ENCODE measurements at regions not wholly inside any gene's neighbourhood (a gene's known extent, or its start where the extent isn't known, plus 50 kb on each side); places are given as distances from the start of the nearest gene placed in this dataset.
"Not testable (repeated sequence)": the region's sequence is repeated elsewhere in the genome, so short reads cannot be mapped to it uniquely, and the experiment has no call there.

DNA sequence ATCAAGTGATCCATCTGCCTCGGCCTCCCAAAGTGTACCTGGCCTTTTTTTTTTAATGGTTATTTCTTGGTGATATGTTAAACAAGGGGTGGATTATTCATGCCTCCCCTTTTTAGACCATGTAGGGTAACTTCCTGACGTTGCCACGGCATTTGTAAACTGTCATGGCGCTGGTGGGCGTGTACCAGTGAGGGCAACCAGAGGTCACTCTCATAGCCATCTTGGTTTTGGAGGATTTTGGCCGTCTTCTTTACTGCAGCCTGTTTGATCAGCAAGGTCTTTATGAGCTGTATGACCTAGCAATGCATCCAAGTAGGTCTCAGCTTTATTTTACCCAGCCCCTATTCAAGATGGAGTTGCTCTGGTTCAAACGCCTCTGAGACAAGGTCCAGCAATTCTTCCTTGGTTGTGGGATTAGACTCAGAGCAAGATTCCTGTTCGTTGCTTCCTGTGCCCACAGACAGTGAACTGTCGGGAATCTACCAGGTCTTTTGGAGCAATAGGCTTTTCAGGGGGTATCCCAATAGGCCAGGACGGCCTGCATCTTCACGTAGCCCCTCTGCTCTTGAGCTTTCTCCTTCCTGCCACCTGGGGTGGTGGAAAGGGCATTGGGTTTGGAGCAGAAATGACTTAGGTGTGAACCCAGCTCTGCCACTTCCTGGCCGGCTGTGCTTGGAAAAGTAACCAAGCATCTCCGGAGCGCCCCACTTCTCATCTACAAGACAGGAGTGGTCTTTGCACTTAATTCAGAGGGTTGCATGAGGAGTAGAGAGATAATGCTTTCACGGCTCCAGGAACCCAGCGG lies 52.9 kb upstream of the SEC14L1 start:
- DNase-seq, result no peak

DNA sequence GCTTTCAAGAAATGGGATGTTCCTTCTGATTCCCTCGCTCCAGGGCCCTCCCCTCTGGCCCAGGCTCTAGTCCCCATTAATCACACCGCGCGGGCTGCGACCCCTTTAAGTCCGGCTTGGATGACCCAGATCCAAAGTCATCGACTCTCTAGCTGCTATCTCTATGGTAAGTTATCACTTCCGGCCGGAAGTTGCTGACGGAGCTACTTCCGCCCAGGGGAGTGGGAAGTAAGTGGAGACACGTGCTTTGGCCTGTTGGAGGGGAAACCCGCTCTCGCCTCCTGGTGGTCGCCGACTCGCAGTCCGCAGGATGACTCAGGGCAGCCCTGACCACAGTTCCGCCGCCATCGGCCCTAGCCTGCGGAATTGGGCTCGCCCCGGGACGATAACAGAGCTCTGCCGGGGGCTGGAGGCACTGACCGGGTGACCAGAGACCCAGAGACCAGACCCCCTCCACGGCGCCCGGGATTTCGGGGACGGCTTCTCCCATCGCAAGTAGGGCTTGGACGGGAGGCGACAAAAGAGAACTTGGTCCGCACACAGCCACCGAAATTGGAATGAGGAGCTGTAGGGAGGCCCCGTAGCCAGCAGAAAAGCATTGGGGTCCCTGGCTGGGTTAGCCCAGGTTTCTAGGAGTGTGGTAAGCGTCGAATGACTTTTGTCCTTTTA lies 52.2 kb upstream of the SEC14L1 start:
- DNase-seq, result peak; percentile 96

DNA sequence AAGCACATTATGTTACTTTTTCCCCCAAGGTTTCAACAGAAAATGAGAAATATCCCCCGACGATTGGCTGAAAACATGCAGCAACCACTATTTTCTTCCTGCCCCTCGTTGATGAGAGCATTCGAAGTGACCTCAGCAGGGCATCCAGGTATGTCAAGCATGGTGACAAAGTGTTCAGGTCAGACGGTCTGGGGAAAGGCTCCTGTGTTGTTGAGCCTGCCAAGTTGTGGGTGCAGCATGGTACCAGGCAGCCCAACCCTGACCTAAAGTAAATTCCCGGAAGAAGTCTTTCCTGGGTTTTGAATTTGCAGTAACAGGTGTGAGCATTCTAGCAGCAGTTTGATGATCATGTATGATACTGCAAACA lies 51.7 kb upstream of the SEC14L1 start:
- DNase-seq, result peak; percentile 22

DNA sequence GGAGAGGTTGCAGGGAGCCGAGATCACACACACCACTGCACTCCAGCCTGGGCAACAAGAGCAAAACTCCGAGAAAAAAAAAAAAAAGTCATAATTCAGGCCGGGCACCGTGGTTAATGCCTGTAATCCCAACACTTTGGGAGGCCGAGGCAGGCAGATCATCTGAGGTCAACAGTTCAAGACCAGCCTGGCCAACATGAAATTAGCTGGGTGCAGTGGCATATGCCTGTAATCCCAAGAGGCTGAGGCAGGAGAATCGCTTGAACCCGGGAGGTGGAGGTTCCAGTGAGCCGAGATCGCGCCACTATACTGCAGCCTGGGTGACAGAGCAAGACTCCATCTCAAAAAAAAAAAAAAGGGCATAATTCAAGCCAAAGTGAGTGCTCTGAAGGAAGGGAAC lies 50.8 kb upstream of the SEC14L1 start:
- not testable (repeated sequence) for DNase-seq

DNA sequence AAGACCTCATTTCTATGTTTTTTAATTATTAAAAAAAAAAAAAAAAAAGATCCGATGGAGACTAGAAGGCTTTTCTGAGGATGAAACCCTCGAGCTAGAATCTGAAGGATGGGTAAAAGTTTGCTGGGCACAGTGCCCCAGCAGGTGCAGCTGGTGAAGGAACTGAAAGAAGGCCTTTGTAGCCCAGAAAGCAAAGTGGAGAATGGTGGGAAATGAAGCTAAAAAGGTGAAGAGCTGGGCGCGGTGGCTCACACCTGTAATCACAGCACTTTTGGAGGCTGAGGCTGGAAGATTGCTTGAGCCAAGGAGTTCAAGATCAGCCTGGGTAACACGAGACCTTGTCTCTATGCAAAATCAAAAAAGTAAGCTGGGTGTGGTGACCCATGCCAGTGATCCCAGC lies 50.3 kb upstream of the SEC14L1 start:
- DNase-seq, result no peak

All from NCI-H146 (cell line).